HepG2 (cell line): ENCODE measurements at regions not wholly inside any gene's neighbourhood (a gene's known extent, or its start where the extent isn't known, plus 50 kb on each side); places are given as distances from the start of the nearest gene placed in this dataset.

Experiments
- ATAC-seq: fragments of 200-7000 bp; cut with Tn5 transposase; 3 replicates; pipeline ENCODE4 v1.9.1; 2020; ENCODE audit warnings: mild to moderate bottlenecking, moderate library complexity
- BruUV-seq: library from RNA; stranded (reverse); fragments of 400-500 nt; replicated peaks from 2 replicates; lab custom pipeline; 2021; lab: Mats Ljungman, UMichigan
- CTCF ChIA-PET: fragments of 300-600 bp; formaldehyde crosslinking; extraction: SDS; loops from one replicate; lab custom pipeline; 2021; ENCODE audit warnings: low total read pairs, inconsistent platforms, low intra/inter-chr PET ratio; lab: Yijun Ruan, JAX
- POLR2A ChIA-PET: fragments of 350-600 bp; sonication (Branson Sonifier 250); formaldehyde crosslinking; loops from one replicate; lab custom pipeline; 2020; ENCODE audit warnings: antibody characterized with exemption, inconsistent platforms; lab: Yijun Ruan, JAX
- DNase-seq: peaks from one replicate; pipeline ENCODE4 v3.0.0-alpha.2; 2015; ENCODE audit warnings: low spot score
- FAIRE-seq: peaks from 3 replicates; lab custom pipeline; 2011; peaks lifted over from hg19 to GRCh38; lab: Jason Lieb, UNC
- H2AFZ ChIP-seq: one replicate; pipeline ENCODE4 v1.6.1; 2011; ENCODE audit warnings: low read length, inconsistent platforms
- H3K27ac ChIP-seq: fragments of 300-600 bp; 3 replicates; pipeline ENCODE4 v1.8.0; 2011; ENCODE audit warnings: mixed run types, mild to moderate bottlenecking, mixed read lengths, low read length, inconsistent platforms; ENCODE audit not compliant: insufficient read depth; ENCODE audit errors: extremely low read length
- H3K27me3 ChIP-seq, 2 experiments: fragments of 200-600 bp in 1 of 2; 2 replicates in 1 of 2; 3 replicates in 1 of 2; pipeline versions ENCODE4 v1.6.0 to v1.8.0; 2011; ENCODE audit warnings: low read length in 2 of 2, mild to moderate bottlenecking in 2 of 2, moderate library complexity in 2 of 2, inconsistent platforms in 1 of 2; ENCODE audit not compliant: insufficient read depth in 2 of 2, control insufficient read depth in 1 of 2
- H3K36me3 ChIP-seq, 2 experiments: fragments of 200-600 bp in 1 of 2; replicated peaks in 1 of 2; 2 replicates in 1 of 2; 3 replicates in 1 of 2; pipeline versions ENCODE4 v1.5.1 to v1.8.0; 2011; ENCODE audit warnings: low read length in 2 of 2, inconsistent platforms in 1 of 2; ENCODE audit not compliant: insufficient read depth in 2 of 2, control insufficient read depth in 1 of 2
- H3K4me1 ChIP-seq: 2 replicates; pipeline ENCODE4 v1.5.1; 2012; ENCODE audit warnings: low read length, inconsistent platforms; ENCODE audit not compliant: insufficient read depth
- H3K4me2 ChIP-seq: 2 replicates; pipeline ENCODE4 v1.6.0; 2011; ENCODE audit warnings: low read depth, low read length, inconsistent platforms
- H3K4me3 ChIP-seq, 3 experiments: fragments of 200-600 bp in 1 of 3; sonication (generic), shearing (Covaris generic) in 1 of 3; replicated peaks in 1 of 3; 2 replicates each; pipeline ENCODE4 v1.5.1; 2011 to 2016; ENCODE audit warnings: low read length in 3 of 3, inconsistent platforms in 2 of 3, low read depth in 2 of 3, mild to moderate bottlenecking in 2 of 3, control low read depth in 1 of 3, mixed read lengths in 1 of 3; ENCODE audit not compliant: insufficient read depth in 1 of 3
- H3K79me2 ChIP-seq: one replicate; pipeline ENCODE4 v1.6.1; 2011; ENCODE audit warnings: low read length, inconsistent platforms; ENCODE audit not compliant: insufficient read depth
- H3K9ac ChIP-seq: 2 replicates; pipeline ENCODE4 v1.6.0; 2011; ENCODE audit warnings: mild to moderate bottlenecking, low read depth, low read length, inconsistent platforms; ENCODE audit not compliant: insufficient read depth
- H3K9me3 ChIP-seq: 2 replicates; pipeline ENCODE4 v1.5.1; 2012; ENCODE audit warnings: mild to moderate bottlenecking, low read length
- H4K20me1 ChIP-seq: 2 replicates; pipeline ENCODE4 v1.6.0; 2011; ENCODE audit warnings: inconsistent platforms, mild to moderate bottlenecking, low read length, moderate library complexity; ENCODE audit not compliant: insufficient read depth
- AKNA ChIP-seq: sonication (generic); formaldehyde crosslinking; IDR thresholded peaks from 2 replicates; pipeline ENCODE4 v1.4.0; 2020; ENCODE audit warnings: missing genetic modification reagents, borderline replicate concordance
- CTCF ChIP-seq: sonication (generic); formaldehyde crosslinking; IDR thresholded peaks from 2 replicates; pipeline ENCODE4 v1.5.0; 2020; ENCODE audit warnings: mild to moderate bottlenecking, missing genetic modification reagents, moderate library complexity
- IRF9 ChIP-seq: sonication (generic); formaldehyde crosslinking; IDR thresholded peaks from 2 replicates; pipeline ENCODE4 v1.8.0; 2022; ENCODE audit warnings: missing genetic modification reagents, mild to moderate bottlenecking, borderline replicate concordance
- KLF13 ChIP-seq: sonication (generic); formaldehyde crosslinking; IDR thresholded peaks from 2 replicates; pipeline ENCODE4 v1.4.0; 2020; ENCODE audit warnings: mild to moderate bottlenecking, missing genetic modification reagents
- RBAK ChIP-seq: sonication (generic); formaldehyde crosslinking; IDR thresholded peaks from 2 replicates; pipeline ENCODE4 v1.5.1; 2020; ENCODE audit warnings: mild to moderate bottlenecking, missing genetic modification reagents
- RORA ChIP-seq: sonication (generic); formaldehyde crosslinking; IDR thresholded peaks from 2 replicates; pipeline ENCODE4 v1.5.0; 2020; ENCODE audit warnings: mild to moderate bottlenecking, missing genetic modification reagents, moderate library complexity
- STAG1 ChIP-seq: sonication (generic); formaldehyde crosslinking; IDR thresholded peaks from 2 replicates; pipeline ENCODE4 v1.4.0; 2020; ENCODE audit warnings: missing genetic modification reagents
- THYN1 ChIP-seq: sonication (generic); formaldehyde crosslinking; IDR thresholded peaks from 2 replicates; pipeline ENCODE4 v1.8.1; 2023; ENCODE audit warnings: low read depth, mild to moderate bottlenecking, moderate library complexity, missing genetic modification reagents, borderline replicate concordance
- ZFX ChIP-seq: sonication (generic); formaldehyde crosslinking; IDR thresholded peaks from 2 replicates; pipeline ENCODE4 v1.4.0; 2020; ENCODE audit warnings: mild to moderate bottlenecking, low read depth, missing genetic modification reagents, moderate library complexity
- ZNF12 ChIP-seq: sonication (generic); formaldehyde crosslinking; IDR thresholded peaks from 2 replicates; pipeline ENCODE4 v1.5.0; 2020; ENCODE audit warnings: missing genetic modification reagents
- WGBS: methylation state at CpG from one replicate; pipeline ENCODE4 v1.1.6; 2017; ENCODE audit warnings: low lambda C conversion rate; 5-methylcytosine and 5-hydroxymethylcytosine counted together
- in situ Hi-C: cut with HindIII; loops from 2 replicates; pipeline ENCODE4 v1.10.0; 2017; ENCODE audit warnings: low pct_unique_long_range_greater_than_20kb; ENCODE audit not compliant: extremely low pct_ligation_motif_present
- intact Hi-C: fragments of 100-400 bp; cut with micrococcal nuclease; formaldehyde crosslinking; loops from one replicate; pipeline ENCODE4 v1.10.0; 2022; ENCODE audit not compliant: unreplicated experiment
- TF ChIP-seq, protein P1 (sequence below): sonication (generic); formaldehyde crosslinking; IDR thresholded peaks from 2 replicates; pipeline ENCODE4 v1.4.0; 2020; ENCODE audit warnings: missing genetic modification reagents, mild to moderate bottlenecking, borderline replicate concordance

DNA sequence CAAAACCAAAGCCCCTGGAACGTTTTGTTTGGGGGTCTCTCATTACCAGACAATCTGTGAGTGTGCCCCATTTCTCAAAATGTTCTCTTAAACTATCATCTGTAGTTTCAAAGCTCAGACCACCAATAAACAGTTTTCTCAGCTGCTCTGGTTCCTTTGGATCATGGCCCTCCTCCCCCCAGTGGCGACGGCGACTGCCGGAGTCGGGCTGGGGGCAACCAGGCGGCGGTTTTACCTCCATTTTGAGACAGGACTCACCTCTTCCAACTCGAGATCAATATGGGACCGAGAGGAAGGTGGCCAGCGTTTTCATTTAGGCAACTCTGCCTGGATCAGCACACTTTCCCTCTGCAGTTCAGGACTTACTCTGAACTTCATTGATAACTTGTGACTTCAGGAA, 141.5 kb upstream of the ZNF32 start (continued):
- TF ChIP-seq THYN1 (CRISPR knock-in tag) (no peak), KLF13 (CRISPR knock-in tag) (no peak)
- TF ChIP-seq, all 625 proteins: peak for 0

GRCh38 chr10:43785252-43785651, 136.6 kb upstream of the ZNF32 start:
- intact Hi-C loops = loop anchor here (10.0 kb wide), 1 partner anchor 90 kb away; no protein-coding TSS in a partner anchor

More at GRCh38 chr10:43785252-43785651, 136.6 kb upstream of the ZNF32 start:
- Histone ChIP-seq H3K27ac (no peak overlapping the region), H3K9me3 (no peaks in the 10 kb centered on the region), H3K9ac (no peak overlapping the region), H3K36me3 (no peaks in the 10 kb centered on the region), H3K4me3 (no peak overlapping the region), H3K27me3 (peaks cover 0 to 4% of the 10 kb centered on the region in 2 experiments; a peak in 1 of 5 replicates), H3K79me2 (no peaks in the 10 kb centered on the region), H2AFZ (no peak overlapping the region), H4K20me1 (no peaks in the 10 kb centered on the region), H3K4me2 (no peak overlapping the region), H3K4me1 (peaks cover 11% of the 10 kb centered on the region; the same call in 1 of the 2 replicates)
- peak; percentile 21 for DNase-seq
- POLR2A ChIA-PET = no interaction called here
- FAIRE-seq = no peak
- no TSS peak for BruUV-seq
- CTCF ChIA-PET = interaction anchor here (1.4 kb wide), 1 partner anchor 95 kb away, joined by 3 read pairs; no protein-coding TSS in a partner anchor
- 0% methylated on average over 2 of the region's 2 CpGs for WGBS
- TF ChIP-seq, protein P1, sequence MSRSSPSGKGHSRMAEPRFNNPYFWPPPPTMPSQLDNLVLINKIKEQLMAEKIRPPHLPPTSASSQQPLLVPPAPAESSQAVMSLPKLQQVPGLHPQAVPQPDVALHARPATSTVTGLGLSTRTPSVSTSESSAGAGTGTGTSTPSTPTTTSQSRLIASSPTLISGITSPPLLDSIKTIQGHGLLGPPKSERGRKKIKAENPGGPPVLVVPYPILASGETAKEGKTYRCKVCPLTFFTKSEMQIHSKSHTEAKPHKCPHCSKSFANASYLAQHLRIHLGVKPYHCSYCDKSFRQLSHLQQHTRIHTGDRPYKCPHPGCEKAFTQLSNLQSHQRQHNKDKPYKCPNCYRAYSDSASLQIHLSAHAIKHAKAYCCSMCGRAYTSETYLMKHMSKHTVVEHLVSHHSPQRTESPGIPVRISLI (CRISPR knock-in tag) = no peak
- TF ChIP-seq ZFX (CRISPR knock-in tag) (no peak), IRF9 (CRISPR knock-in tag) (no peak), RORA (CRISPR knock-in tag) (no peak), AKNA (CRISPR knock-in tag) (no peak), CTCF (CRISPR knock-in tag) (0 out of 2 replicates have a peak, but pooled peaks have one; percentile 20), STAG1 (CRISPR knock-in tag) (peak; percentile 39), ZNF12 (CRISPR knock-in tag) (0 out of 2 replicates have a peak, but pooled peaks have one; percentile 26), RBAK (CRISPR knock-in tag) (peak; percentile 94)
- in situ Hi-C loops = no loop called here
- peak; percentile 60 for ATAC-seq
